HG03457 (cell line): ENCODE measurements at regions not wholly inside any gene's neighbourhood (a gene's known extent, or its start where the extent isn't known, plus 50 kb on each side); places are given as distances from the start of the nearest gene placed in this dataset.

ENCODE experiments used
- ATAC-seq: cut with Tn5 transposase; IDR thresholded peaks from one replicate; pipeline ENCODE4 v1.9.1; 2021; ENCODE audit warnings: moderate number of reproducible peaks; ENCODE audit not compliant: unreplicated experiment

GRCh38 chr7:35537067-35538023 is 157.6 kb downstream of the HERPUD2 start:
- ATAC-seq, result peak; percentile 95

GRCh38 chr7:35536396-35536826 is 158.5 kb downstream of the HERPUD2 start:
- ATAC-seq, result no peak

- no peak for ATAC-seq
Observed at GRCh38 chr7:35533902-35534301, 161.0 kb downstream of the HERPUD2 start.

GRCh38 chr7:35530124-35531109 is 164.5 kb downstream of the HERPUD2 start:
- no peak for ATAC-seq

- ATAC-seq, result no peak
Observed at GRCh38 chr7:35529713-35530112, 165.2 kb downstream of the HERPUD2 start.

- no peak for ATAC-seq
Observed at GRCh38 chr7:35528381-35528977, 166.5 kb downstream of the HERPUD2 start.

GRCh38 chr7:35526645-35527044 is 168.3 kb downstream of the HERPUD2 start:
- ATAC-seq, result no peak

GRCh38 chr7:35524112-35524804 is 170.7 kb downstream of the HERPUD2 start:
- ATAC-seq, result no peak

GRCh38 chr7:35523292-35523691 is 171.6 kb downstream of the HERPUD2 start:
- ATAC-seq, result no peak

GRCh38 chr7:35522697-35523096 is 172.2 kb downstream of the HERPUD2 start:
- no peak for ATAC-seq

- no peak for ATAC-seq
Observed at GRCh38 chr7:35521941-35522340, 173.0 kb downstream of the HERPUD2 start.

- ATAC-seq, result no peak
Observed at GRCh38 chr7:35520810-35521625, 173.9 kb downstream of the HERPUD2 start.

GRCh38 chr7:35519971-35520809 is 174.7 kb downstream of the HERPUD2 start:
- ATAC-seq, result peak; percentile 84

- ATAC-seq, result no peak
Observed at GRCh38 chr7:35518767-35519166, 176.2 kb downstream of the HERPUD2 start.

- ATAC-seq, result no peak
Observed at GRCh38 chr7:35516498-35516897, 178.4 kb downstream of the HERPUD2 start.

GRCh38 chr7:35513828-35514227 is 181.1 kb downstream of the HERPUD2 start:
- no peak for ATAC-seq

- no peak for ATAC-seq
Observed at GRCh38 chr7:35513195-35513594, 181.7 kb downstream of the HERPUD2 start.

- no peak for ATAC-seq
Observed at GRCh38 chr7:35512716-35513115, 182.2 kb downstream of the HERPUD2 start.
